SK-N-DZ (cell line): ENCODE measurements at regions not wholly inside any gene's neighbourhood (a gene's known extent, or its start where the extent isn't known, plus 50 kb on each side); places are given as distances from the start of the nearest gene placed in this dataset.

Experiments used
- DNase-seq: peaks from one replicate; pipeline ENCODE4 v3.0.0-alpha.2; 2015; ENCODE audit warnings: low spot score

DNA sequence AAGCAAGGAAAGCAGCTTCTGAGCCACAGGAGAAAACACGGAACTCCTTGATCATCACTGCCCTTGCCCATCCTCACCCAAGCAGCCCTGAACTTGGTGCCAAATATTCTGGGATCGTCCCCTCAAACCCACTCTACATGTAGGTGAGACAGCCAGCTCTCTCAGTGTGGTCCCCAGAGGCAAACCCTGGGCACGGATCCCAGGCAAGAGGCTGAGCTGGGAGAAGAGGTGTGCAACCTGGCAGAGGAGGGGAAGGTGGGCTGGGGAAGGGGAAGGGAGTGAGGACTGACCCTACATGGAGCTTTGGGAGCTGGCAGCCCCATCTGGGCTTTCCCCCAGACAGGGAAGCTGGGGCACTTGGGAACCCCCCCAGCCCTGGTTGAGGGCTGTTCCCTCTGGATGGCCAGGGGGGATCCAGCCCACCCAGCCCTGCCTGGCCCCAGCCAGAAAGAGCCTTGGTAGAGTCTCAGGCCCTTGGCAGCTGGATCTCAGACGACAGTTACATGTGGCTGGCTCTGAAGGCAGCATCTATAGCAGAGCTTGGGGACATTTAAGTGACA is 186.2 kb upstream of the CST7 start:
- no peak for DNase-seq

- no peak for DNase-seq
These were observed 185.6 kb upstream of the CST7 start for GRCh38 chr20:24763386-24764026.

GRCh38 chr20:24764027-24764793 is 184.9 kb upstream of the CST7 start:
- DNase-seq: no peak

DNA sequence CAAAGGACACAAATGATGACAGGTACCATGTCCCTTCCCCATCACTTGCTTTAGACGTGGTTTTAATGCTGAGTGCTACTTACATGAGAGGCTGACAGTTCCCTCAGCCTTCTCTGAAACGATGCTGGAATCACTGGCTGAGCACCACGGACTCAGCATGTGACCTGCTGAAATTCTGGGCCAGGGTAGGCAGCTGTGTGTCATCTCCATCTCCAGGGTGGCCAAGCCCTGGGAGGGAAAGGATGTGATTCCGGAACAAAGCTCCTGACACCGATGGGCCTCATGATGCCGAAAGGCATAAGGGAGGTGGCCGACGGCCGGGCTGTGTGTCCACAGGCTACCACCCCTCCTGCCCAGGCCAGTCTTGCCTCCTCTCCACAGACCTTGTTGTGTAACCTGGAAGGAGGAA is 184.3 kb upstream of the CST7 start:
- DNase-seq: no peak

- DNase-seq: no peak
These were observed 183.5 kb upstream of the CST7 start for GRCh38 chr20:24765316-24766142.

DNA sequence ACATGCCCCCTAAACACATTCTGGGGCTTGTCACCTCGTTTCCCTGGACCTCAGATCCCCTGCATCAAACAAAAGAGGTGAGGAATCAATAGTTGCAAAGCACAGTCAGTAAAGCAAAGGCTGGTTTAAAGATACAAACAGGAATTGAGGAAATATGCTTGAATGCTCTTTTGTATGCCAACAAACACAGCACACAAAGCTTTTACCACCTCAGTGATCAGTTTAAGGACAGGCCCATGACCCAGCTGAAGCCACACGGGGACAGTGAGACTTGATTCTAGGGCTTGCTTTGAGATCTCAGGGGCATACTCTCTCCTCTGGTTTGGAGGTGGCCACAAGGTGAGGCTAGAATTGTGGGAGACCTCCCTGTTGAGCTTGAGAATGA is 182.9 kb upstream of the CST7 start:
- no peak for DNase-seq

- no peak for DNase-seq
These were observed 182.0 kb upstream of the CST7 start for GRCh38 chr20:24766826-24767622.

GRCh38 chr20:24767623-24768100 is 181.4 kb upstream of the CST7 start:
- no peak for DNase-seq

GRCh38 chr20:24768201-24768636 is 180.8 kb upstream of the CST7 start:
- DNase-seq: peak; percentile 64

DNA sequence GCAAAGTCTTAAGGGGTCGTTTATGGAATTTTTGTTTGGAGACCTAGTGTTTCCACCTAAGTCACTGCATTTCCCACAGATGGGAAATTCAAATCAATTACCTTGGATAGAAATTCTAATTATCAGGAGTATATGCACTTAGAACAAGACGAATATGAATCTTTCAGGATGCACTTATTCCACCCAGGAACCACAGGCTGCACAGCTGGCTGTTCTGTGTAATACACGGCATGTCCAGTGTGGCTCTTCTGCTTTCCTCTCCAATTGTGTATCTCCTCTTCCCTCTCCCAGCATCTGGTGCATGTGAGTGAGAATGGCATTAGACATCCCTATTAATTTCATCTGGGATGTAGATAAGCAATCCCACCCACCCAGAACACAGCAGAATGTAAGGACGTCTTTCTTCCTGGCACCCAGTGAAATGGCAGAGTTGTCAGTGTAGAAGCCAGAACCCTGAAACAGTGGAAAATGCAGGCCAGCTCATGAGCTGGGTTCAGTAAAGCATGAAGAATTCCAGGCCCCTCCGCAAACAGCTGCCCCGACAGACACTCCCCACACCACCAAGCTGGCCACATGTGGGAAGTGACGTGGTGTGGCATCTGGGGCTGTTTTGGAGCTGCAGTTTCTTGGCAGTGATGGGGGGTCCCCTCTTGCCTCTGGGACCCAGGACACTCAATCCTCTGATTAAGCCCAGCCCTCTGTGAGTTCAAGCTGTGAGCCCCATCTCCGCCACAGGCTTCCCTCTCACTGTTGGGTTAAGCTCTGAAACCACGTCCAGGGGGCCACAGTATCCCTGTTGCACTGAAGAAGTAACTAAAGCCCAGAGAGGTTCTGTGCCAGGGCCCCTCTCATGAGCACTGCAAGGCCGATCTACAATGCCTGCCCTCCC is 180.1 kb upstream of the CST7 start:
- peak; percentile 89 for DNase-seq

DNA sequence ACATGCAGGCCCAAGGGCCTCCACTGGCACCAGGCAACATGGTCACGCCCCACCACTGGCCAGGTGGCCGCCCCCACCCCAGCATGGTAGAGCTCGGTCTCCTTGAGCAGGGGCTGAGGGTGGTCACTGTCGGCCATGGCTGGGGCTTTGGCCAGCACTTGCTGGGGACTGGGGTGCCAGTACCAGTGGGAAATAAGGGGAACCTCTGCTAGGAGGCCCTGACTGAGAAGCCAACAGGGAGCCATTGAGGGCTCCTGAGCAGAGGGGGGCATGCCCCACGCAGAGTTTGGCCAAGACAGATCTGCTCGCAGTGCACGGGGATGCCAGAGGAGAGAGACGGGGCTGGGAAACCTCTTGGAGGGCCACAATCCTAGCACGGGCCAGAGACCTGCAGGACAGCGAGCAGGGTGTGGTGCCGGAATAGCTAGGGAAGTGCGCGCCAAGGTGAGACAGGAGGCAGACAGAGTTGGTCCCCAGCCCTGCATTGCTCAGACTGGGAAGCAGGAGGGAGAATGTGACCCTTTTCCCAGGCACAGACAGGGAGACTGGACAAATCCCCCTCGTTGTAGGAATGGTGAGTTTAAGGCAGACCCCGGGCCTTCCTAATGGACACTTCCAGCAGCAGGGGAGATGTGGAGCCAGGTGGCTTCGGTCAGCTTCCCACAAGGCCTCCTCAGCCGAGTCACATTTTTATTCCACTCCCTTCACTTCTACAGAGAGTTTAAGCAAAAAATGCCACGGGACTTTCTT is 179.0 kb upstream of the CST7 start:
- DNase-seq: no peak

DNA sequence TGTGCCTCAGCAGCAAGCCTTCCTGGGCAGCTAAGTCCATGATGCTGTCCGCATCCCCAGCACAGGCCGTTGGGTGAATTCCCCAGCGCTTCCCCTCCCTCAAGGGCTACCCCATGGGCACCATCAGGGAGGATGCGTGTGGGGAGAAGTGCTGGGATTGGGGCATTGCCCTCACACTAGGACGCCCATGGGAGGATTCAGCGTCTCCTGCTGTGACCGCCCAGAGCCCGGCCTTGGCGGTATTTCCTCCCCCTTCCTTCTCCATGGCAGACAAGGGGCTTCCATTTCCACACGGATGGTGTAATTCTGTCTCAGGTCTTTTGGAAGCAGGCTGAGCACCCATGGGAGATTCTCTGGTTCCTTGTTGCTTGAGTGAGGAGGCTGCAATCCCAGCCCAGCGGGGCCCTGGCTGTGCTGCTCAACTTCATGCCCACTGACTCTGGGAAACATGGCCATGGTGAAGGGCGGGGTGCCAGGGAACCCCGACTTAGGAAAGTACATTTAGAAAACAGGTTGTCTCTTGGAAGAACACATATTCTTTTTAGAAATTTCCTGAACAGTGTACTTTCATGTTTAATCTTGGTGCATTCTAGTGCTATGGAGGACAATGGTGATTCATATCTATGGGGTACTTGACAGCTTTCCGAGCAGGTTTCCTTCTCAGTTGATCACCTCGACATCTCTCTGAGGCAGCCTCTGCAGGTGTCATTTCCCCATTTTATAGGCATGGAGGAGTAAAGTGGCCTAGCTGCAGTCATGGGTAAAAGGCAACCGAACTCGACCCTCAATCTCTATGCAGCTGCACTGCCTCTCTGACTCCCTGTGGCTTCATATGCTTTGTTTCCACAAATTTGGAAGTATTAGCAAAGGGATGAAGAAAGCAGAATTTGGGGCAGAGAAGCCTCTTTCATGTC is 178.2 kb upstream of the CST7 start:
- no peak for DNase-seq

DNA sequence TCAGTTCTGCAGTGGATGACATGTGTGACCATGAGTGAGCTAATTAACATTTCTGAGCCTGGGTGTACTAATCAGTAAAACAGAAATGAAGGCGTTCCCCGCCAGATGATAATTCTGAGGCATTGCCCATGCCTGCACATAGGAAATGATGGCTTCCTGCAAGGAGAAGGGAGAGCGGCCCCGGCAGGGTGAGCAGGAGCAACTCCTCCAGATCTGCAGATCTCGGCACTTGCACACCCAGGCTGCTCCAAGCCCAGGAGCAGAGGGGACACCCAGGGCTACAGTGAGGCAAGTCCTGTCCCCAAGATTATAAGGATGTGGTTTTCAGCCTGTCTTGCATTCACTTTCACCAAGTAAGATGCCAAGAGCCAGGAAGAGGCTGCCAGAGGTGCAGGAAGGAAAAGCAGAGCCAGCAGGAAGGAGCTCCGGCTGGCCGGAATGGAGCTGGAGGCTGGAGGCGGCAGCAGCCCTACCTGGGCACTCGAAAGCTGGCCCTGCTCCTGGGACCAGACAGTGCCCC is 177.5 kb upstream of the CST7 start:
- DNase-seq: no peak

DNA sequence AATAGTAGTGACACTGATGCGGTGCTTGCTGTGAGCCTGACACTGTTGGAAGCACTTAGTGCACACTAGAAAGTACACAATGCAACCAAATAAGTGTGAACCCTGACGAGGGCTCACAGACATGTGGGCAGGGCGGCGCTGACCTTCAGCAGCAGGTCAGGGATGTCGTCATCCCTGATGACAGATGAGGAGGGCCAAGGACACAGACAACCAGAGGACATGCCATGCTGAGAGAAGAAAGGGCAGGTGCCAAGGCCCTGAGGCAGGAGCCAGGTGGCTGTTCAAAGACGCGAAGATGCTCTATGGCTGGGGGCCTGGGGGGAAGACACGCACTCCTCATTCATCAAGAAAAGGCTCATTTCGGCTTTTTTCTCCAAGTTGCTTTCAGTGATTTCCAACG is 176.4 kb upstream of the CST7 start:
- no peak for DNase-seq

GRCh38 chr20:24773168-24773567 is 175.9 kb upstream of the CST7 start:
- no peak for DNase-seq

- DNase-seq: no peak
These were observed 175.3 kb upstream of the CST7 start for GRCh38 chr20:24773751-24774201.

DNA sequence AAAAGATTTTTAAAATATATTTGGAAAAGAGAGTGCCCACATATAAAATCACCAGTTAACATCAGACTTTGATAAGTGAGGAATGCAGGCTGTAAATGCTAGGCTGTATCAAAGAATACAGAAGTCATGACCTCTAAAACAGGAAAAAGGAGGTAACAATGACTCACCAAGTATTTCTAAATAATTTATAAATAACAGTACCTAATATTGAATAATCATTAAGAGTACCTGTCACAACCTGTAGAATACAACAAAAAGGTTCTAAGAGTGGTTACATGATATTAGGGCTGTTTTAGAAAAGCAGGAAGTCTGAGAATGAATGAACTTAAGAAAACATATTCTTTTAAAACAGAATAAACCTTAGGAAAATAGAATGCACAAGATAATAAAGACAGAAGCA is 173.1 kb upstream of the CST7 start:
- DNase-seq: no peak

DNA sequence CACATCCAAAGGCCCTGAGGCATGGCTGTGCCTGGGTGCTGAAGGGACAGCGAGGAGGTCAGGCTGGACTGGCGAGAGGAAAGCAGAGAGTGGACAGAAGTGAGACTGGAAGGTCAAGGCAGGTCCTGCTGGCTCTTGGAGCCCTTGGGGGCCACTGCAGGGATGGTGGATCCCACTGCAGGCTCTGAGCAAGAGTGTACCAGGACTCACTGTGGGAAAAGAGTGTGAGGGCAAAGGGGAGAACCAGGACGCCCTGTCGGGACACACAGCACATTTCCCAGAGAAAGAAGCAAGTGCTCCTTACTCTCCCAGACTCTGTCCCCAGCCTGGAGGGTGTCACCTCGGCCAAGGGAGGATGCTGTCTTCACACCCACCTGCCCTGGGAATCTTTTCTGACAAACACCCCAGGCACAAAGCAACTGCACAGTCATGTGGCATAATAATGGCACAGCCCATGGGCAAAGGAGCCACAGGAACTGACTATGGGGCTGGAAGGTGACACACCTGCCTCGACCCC is 172.3 kb upstream of the CST7 start:
- no peak for DNase-seq
